HG03097 (cell line): ENCODE measurements at regions not wholly inside any gene's neighbourhood (a gene's known extent, or its start where the extent isn't known, plus 50 kb on each side); places are given as distances from the start of the nearest gene placed in this dataset.

ENCODE experiments used
- ATAC-seq: cut with Tn5 transposase; IDR thresholded peaks from one replicate; pipeline ENCODE4 v1.9.1; 2021; ENCODE audit not compliant: unreplicated experiment, low FRiP score

DNA sequence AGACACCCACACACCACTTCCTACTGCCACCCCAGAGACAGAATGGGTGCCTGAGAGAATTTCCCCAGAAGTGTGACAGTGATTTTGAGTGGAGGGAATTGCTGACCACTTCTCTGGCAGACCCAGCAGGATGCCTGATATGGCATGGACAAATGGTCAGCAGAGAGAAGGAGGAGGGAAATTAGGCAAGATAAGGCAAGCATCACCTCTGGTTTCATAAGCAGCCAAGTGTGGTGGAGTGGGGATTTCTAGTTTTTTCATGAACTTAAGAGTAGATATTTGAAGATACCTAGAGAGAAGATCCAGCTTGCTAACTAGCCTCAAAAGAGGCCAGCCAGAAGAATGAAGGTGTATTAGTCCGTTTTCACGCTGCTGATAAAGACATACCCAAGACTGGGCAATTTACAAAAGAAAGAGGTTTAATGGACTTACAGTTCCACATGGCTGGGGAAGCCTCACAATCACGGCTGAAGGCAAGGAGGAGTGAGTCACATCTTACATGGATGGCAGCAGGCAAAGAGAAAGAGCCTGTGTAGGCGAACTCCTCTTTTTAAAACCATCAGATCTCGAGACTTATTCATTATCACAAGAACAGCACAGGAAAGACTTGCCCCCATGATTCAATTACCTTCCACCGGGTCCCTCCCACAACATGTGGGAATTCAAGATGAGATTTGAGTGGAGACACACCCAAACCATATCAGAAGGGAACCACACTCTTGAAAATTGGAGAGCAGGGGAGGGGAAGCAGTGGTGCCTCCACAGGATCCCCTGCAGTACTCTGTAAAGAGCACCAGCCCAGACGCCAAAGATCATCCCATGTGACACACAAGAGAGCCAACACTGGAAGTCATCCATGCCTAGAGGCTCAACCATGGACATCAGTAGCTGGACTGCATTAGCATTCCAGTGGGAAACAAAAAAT is 64.2 kb downstream of the RBM43 start:
- ATAC-seq, result no peak

DNA sequence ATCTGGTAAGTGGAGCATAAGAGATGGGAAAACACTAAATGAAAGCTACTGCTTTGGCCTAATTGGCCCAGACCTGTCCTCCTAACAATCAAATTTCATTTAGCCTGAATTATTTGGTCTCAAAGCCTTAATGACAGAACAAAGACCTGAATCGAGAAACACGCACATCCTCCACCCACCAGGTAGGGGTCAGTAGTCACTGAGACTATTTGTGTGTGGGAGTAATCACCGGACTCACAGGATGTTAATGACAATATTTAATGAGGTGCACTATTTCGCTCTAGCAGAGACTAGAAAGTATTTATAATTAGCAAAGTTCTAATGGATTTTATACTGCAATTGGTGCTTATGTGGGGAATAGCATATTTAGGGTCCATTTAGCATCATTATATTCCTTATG is 68.1 kb downstream of the RBM43 start:
- no peak for ATAC-seq

DNA sequence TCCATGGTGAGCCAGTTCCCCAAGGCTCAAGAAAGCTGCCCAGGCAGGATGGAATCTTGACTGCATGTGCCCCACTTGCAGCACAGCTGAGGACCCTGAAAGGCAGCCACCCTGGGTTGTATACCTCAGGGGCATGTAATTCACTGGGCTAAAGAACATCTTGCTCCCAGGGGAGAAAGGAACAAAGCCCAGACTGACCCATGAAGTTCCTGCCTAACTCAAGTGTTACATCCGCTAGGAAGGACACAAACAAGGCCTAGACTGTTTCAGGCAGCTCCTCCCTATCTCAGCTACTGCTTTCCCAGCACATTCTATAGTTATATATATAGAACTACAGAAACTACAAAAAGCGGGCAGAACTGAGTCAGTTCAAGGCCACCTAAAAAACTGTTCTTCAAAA is 69.0 kb downstream of the RBM43 start:
- ATAC-seq, result no peak

DNA sequence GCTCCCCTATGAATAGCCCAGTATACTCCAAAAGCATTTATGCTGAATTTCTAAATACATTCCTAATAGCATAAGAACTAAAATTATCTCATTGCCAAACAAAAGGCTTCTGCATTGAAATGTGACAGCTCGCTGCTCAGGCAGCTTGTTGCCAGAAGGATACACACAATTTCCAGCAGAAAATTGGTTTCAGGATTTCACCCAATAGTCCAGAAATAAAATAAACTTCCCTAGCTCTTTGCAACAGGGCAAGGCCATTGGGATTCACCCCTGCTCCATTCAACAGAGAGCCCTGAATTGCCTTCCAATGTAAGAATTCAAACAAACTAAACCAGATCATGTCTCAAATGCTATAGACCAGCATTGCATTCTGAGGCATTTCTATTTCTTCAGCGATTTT is 70.7 kb downstream of the RBM43 start:
- no peak for ATAC-seq

DNA sequence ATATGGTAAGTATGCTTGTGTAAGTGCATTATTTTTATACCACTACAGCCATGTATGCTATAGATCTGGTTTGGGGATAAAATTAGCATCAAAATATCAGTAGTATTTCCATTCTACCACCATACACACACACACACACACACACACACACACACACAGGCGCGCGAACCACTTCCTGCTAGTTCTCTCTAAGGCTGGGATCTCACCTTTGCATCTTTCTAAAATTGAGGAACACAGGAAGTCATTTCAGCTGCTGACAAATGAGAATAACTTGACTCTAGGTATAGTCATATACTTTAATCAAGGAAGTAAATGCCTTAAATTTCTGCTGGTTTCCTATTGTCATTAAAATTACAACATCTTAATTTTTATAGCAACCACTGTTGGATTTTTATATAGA is 72.5 kb downstream of the RBM43 start:
- ATAC-seq, result no peak

DNA sequence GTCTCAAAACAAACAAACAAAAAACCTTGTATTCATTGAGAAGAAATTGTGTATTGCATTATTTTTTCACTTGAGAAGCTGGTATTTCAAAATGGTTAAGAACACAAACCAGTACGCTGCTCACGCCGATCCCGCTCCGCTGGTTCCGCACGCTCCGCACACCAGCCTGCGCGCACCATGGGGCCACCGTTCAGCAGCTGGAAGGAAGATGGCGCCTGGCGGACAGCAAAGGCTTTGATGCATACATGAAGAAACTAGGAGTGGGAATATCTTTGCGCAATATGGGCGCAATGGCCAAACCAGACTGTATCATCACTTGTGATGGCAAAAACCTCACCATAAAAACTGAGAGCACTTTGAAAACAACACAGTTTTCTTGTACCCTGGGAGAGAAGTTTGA is 75.7 kb downstream of the RBM43 start:
- no peak for ATAC-seq

DNA sequence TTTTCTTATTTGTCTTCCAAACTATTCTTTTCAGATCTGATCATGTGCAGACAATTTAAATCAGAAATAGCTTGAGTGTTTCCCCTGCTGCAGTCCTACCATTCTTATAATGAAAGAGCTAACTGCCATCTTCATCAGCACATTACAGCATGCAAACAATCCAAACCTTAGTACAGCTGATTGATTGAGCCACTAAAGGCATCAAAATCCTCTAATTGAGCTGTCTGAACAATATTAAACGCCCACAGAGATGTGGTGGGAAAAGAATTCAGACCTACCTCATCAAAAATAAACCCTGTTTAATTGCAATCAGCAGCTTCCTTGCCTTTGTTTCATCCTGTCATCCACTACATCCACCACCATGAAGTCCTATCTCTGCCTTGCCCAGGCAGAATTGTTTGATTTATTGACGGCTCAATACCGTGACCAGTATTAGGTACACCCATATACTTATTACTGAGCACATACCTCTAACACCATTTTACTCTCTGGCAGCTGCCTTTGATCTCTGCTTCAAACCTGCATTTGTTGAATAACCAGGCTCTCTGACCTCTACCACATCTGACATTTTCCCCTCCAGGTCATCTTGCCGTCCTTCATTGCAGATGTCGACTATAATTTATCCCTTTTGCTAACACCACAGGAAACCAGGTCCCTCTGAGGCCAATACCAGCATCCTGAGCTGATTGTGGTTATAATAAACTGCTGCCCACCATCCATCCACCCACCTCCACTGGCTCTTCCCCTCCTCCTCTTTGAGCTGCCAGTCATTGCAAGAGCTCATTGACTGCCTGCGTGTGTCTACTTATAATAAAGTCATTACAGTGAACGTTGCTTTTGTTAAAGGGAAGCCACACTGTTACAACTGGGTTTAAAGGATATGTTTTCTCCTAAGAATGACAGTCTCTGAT is 78.5 kb downstream of the RBM43 start:
- no peak for ATAC-seq

DNA sequence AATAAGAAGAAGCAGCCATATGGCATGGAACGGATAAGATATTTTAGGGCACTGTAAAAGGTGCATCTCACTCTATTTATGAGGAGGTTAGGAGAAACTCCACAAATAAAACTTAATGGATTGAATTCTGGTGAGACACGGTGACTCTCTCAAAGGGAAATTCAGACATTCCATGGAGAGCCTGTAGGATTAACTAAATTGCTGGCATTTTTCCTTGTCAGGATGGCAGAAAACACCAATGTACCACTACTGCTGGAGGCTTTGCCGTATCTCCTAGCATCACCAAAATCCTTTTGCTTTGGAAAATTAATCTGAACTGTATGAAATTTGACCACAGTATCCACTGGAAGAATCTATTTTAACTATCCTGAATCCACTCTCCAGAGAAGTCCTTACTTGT is 79.3 kb downstream of the RBM43 start:
- no peak for ATAC-seq

DNA sequence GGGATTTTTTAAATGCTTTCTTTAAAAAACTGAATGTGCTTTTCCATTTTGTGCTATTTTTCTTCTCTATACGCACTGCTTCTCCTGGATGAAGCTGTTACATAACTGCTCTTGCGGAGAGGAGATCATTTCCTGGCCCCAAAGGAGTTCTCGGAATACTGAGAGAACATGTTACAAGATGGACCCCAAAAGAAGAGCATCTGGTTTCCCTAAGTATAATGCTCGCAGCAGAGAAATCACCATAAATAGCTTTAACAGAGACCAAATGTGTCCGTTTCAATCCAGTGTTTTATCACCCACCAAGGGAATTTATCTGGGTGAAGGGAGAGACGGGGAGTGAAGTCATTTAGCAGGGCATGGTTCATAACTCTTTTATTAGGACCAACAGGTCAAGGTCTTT is 80.1 kb downstream of the RBM43 start:
- ATAC-seq, result no peak

DNA sequence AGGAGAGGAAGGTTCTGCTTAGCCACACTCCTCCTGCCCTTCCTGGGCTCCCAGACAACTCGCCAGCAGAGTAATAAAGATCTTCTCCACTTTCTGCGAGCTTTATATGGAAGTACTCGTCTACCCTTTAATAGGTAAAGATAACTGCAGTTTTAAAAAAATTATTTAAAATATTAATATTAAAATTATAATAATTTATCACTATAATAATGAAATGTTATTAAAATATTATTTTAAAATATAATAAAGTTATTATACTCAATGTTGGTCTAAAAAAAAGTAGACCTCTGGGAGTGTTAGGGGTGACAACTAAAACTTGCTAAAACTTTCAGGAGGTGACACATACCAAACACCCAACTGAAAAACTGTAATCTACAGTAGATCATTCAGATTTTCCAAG is 81.5 kb downstream of the RBM43 start:
- no peak for ATAC-seq

DNA sequence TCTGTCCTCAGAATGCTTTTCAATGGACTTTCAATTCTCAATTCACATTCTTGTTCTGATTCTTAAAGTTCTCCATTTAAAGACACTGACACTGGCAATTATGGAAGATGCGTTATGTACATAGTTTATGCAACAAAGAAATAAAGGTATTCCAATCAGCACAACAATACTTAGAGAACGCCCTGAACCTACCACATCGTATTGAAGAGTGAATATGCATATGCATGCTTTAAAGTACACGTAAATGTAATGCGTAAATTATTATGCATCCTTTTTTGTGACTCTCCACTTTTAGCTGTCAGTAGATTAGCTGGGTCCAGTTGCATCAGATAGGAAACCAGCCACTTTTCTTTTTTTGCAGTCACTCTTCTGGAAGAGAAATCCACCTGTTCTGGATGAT is 83.5 kb downstream of the RBM43 start:
- no peak for ATAC-seq

DNA sequence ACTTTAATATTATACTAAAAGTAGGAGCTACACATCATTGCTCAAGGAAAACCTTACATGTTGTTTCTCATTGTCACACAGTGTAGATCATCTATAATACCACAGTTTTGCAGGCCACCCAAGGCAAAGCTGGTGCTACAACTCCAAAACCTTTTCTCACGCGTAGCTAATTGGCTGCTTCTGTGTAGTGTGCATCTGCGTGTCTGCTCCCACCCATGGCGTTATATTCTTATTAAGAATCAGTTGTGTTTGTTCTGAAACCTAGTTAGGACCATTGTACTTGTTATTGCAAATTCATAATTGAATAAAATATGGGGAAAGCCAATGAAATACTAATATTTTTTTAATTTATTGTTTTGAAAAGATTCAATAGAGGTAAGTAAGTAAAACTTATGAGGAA is 83.9 kb downstream of the RBM43 start:
- ATAC-seq, result no peak

DNA sequence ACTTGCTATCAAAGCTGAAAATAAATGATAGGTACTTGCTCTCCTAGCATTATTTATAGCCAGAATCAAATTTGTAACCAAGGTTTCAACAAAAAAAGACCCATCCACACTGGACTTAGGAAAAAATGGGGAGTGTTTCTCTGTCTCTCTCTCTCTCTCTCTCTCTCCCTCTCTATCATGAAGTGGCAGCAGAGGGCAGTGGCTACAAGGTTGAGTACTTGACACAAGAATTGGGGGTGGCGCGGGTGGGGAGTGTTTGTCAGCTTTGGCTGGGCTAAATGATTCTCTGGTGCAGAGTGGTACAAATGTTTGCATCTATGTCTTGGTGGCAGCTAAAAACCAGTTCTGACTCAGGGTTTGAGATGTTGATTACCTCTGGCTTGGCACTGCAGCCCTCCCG is 85.0 kb downstream of the RBM43 start:
- ATAC-seq, result no peak

DNA sequence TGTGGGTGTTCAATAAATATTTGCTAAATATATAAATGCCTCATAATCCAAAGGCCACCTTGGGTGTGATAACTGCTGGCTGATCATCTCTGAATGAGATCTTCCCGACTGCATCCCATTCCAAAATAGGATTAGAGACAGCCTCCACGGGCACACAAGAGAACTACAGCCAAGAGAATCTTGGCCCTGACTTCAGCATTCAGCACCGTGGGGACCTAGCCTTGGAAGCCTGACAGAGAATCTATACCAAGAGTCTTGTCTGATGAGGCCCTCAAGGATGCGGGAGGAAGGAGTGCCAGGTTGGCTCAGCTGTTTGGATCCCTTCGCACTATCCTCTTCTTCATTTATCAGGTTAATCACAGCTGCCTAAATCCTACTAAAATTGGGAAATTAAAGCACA is 85.8 kb downstream of the RBM43 start:
- ATAC-seq, result no peak

DNA sequence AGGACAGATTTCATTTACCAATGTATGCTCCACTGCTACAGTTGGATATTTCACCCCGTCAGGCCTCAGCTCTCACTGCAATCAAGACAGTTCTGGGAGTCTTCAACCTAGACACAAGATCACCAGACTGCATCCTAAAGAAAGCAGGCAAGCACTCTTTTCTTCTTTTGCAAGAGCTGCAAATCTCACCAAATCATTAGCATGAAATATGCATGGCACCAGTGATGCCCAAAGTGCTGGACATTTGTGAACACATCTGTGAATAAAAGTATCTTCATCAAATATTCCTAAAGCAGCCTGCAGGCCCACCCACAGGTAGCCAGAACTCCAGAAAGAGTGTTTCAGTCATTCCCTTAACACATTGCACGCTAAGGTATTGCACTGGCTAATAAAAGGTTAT is 87.5 kb downstream of the RBM43 start:
- ATAC-seq, result no peak

DNA sequence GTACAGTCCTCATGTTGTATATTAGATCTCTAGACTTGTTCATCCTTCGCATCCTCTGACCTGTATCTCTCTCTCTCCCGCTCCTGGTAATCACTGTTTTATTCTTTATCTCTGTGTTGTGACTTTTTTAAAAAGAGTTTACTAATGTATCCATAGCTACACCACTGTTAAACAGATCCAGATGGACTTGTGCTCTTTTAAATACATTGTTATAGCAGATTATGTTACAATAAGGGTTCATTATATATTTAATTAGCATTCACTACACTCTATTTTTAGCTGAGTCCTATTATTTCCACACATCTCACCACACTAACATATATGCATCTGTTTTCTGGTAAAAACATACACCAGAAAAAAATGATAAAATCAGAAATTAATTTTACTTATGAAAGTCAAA is 90.5 kb downstream of the RBM43 start:
- ATAC-seq, result no peak

DNA sequence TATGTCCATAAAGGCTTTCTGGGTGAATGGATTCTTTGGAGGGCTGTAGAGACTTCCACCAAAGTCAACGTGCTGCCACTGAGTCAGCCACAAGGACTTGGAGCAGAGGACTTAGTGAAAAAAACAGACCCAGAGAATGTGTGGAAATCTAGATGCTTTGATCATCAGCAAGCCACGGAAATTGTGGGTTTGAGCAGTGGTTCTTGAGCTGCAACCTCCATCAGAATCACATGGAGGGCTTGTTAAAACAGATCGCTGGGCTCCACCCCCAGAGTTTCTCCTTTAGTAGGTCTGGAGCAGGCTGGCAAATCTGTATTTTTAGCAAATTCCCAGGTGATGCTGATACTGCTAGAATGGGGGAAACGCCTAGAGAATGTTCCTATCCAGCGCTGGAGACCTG is 95.3 kb downstream of the RBM43 start:
- no peak for ATAC-seq

DNA sequence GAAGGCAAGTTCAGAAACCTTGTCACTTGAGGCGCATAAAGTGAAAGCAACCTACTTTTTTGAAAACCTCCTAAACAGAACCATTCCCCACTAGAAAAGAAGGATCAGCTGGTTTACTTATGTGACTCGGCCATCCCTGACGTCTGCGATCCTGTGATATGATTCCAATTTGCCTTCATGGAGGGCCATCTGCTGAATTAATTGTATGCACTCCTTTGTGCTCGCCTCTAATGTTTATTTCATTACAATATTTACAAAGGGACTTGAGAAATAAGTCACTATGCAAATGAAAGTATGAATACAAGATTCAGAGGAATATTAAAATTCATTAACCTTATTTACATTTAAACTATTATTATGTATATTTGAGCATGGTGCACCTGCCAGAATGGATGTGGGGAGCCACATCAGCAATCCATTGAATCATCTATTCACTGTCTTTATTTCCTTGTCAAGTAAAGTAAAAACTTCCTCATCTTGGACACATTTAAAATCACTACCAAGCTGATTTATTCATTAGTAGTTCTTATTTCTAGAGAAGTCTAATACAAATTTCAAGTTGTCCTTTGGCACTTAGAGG is 96.5 kb downstream of the RBM43 start:
- no peak for ATAC-seq

DNA sequence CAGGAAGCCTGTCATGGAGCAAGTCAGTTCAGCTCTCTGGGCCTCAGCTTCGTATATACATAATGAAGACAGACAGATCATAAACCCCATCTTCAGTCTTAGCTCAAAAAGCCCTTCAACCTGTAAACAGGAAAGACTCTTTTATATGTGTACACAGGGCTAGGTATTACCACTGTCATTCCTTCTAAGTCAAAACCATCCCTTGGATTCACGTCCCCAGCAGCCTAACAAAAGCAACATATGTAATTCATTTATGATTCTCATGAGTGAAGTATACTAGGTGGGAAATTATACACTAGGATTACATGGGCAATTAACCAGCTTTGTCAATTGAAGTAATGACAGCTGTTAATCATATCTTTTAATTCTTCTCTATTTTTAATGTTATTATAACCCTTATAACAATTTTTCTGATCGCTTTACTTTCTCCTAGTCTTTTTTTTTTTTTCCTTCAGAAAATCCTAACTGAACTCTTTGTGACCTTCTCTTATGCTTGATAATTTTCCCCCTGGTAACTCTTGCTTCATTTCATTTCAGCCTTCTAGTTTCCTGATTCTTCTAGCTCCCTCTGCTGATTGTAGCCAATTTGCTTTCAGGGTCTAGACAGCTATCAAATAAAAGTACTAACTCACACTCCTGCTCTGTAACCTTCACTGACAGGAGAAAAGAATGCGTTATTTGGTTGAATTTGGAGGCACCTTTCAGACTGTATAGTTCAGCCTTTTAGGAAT is 99.7 kb downstream of the RBM43 start:
- ATAC-seq, result no peak

DNA sequence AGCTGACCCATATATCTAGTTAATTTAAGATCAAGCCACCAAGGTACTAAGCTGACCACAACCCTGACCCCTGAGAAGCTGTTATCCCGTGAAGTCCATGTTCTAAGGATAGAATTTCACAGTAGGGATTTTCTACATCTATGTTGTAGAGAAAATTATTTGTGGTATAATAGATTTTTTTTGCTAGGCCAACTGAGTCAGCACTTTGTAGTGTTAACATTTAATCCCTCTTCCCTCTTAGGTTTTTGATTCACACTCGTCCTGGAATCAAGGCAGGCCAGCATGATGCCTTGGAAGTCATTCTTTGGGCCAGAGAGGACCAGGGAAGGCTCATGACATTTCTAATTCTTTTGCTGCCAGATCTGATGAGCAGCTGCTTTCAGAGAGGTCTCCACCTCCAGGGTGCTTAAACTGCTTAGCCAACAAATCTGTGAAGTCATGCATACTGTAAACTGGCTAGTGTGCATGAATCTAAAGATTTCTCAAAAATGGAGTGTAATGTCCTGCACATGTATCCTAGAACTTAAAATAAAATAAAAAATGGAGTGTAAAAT is 102.5 kb downstream of the RBM43 start:
- no peak for ATAC-seq
